ENCODE measurements at regions not wholly inside any gene's neighbourhood (a gene's known extent, or its start where the extent isn't known, plus 50 kb on each side); places are given as distances from the start of the nearest gene placed in this dataset.
"Not testable (repeated sequence)": the region's sequence is repeated elsewhere in the genome, so short reads cannot be mapped to it uniquely, and the experiment has no call there.

DNA sequence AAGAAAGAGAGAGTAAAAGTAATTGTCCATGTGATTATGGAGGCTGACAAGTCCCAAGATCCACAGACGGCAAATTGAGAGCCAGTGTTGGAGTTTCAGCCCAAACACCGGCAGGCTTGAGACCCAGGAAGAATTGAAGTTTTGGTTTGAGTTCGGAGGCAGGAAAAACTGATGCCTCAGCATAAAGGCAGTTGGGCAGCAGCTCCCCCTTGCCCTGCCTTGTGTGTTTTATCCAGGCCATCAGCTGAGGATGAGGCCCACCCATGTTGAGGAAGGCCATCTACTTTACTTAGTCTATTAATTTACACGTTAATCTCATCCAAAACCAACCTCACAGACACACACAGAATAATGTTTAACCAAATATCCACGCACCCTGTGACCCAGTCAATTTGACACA is 64.6 kb upstream of the SERPINE2 start:
- DNase-seq = no peak

DNA sequence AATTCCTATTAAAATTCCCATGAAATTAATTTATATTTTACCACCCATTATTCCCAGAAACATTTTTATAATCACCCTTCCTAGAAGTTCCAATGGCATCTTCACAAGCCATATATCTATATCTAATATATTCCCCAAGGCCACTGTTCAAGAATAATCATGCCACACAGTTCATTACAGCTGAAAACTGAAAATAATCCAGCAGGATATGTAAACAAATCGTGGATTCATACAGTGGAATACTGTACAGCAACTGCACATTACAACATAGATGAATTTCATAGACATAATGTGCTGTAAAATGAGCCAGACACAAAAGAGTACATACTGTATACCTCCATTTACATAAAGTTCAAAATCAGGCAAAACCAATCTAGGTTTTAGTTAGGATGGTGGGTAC is 63.9 kb upstream of the SERPINE2 start:
- no peak for DNase-seq

DNA sequence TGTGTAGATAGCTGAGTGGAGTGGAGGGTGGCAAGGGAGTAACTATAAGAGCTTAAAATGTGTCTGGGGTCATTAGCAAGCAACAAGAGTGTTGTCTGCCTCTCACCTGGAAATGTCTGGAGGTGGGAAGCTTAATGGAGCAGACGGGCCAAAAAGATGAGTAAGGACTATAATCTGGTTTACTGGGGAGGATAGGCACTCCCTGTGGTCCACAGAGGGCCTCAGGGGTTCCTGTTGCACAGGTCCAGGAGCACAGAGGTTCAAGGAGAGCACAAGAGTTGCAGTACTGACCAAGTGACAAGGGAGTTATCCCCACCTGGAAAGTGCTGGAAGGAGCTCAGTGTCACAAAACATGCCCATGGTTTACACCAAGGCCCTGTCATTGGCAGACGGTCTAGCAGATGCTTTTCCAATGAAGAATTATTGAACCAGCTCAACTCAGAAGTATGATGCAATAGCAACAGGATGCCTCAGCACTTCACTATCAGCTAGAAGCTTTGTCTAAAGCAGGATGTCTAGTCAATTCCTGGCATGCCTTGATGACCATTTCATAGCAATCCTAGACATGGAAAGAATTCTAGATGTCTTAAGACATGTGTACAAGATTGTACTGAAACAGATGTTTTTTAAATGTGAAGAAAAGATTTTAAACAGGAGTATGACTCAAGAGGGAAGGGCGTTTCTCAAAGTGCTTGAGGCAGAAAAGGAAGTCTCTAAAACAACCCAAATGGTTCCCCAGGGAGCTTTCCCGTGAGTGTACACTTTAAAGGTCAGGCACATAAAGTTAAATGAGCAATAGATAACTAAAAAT is 62.9 kb upstream of the SERPINE2 start:
- DNase-seq = no peak

- no peak for DNase-seq
Observed at GRCh38 chr2:224099861-224100643, 61.0 kb upstream of the SERPINE2 start.

GRCh38 chr2:224098481-224099230 is 59.6 kb upstream of the SERPINE2 start:
- DNase-seq = no peak

DNA sequence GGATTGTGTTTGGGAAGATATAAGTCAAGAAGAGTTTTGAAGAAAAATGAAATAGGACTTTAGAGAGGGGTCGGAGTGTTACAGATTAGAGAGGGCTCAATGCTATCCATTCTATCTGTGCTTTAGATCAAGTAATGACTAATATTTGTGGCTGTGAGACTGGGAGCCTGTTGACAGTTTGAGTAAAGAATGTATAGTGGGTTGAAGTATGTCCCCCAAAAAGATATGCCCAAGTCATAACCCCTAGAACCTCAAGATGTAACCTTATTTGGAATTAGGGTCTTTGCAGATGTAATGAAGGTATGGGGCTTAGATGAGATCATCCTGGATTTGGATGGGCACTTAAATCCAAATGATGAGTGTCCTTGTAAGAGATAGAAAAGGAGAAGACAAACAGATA is 55.3 kb upstream of the SERPINE2 start:
- no peak for DNase-seq

- DNase-seq = not testable (repeated sequence)
Observed at GRCh38 chr2:224091671-224092070, 52.6 kb upstream of the SERPINE2 start.

DNA sequence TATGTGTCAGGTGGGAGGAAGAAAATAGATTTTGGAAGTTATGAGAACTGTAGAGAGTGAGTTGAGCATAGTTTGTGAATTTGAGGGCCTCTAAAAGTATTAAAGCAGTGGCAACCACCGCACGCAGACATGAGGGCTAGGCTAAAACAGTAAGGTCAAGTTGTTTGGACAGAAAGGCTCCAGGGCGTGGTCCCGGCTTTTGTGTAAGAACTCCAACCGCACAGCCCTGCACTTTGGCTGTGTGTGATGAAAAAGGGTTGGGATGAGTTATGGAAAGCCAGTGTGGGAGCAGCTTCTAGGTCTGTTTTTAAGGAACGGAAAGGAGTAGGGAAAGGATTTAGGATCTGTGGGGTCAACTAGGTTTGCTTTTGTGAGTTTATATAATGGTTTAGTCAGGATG is 50.5 kb upstream of the SERPINE2 start:
- DNase-seq = not testable (repeated sequence)
